Activated naive CD4-positive, alpha-beta T cell treated with anti-CD3 and anti-CD28 coated beads for 36 hours (primary cell): ENCODE measurements at regions not wholly inside any gene's neighbourhood (a gene's known extent, or its start where the extent isn't known, plus 50 kb on each side); places are given as distances from the start of the nearest gene placed in this dataset.
"Not testable (repeated sequence)": the region's sequence is repeated elsewhere in the genome, so short reads cannot be mapped to it uniquely, and the experiment has no call there.

ENCODE experiments used
- CTCF ChIA-PET: fragments of 350-600 bp; sonication (Branson Sonifier 250); formaldehyde crosslinking; loops from one replicate; lab custom pipeline; 2021; ENCODE audit warnings: antibody characterized with exemption; lab: Charles Lee
- DNase-seq: peaks from one replicate; pipeline ENCODE4 v3.0.0-alpha.2; 2020
- H3K27ac Mint-ChIP-seq: one replicate; pipeline ENCODE4 v1.8.0; 2021; ENCODE audit warnings: mild to moderate bottlenecking, mixed read lengths
- H3K27me3 Mint-ChIP-seq: one replicate; pipeline ENCODE4 v1.8.0; 2021; ENCODE audit warnings: low read depth, mixed read lengths
- H3K36me3 Mint-ChIP-seq: one replicate; pipeline ENCODE4 v1.8.0; 2021; ENCODE audit warnings: low read depth, mixed read lengths
- H3K4me1 Mint-ChIP-seq: one replicate; pipeline ENCODE4 v1.8.0; 2021; ENCODE audit warnings: low read depth, mixed read lengths
- H3K4me3 Mint-ChIP-seq: one replicate; pipeline ENCODE4 v1.8.0; 2021; ENCODE audit warnings: mild to moderate bottlenecking, moderate library complexity, mixed read lengths
- H3K9me3 Mint-ChIP-seq: one replicate; pipeline ENCODE4 v1.8.0; 2021; ENCODE audit warnings: mixed read lengths
- intact Hi-C: fragments of 100-400 bp; cut with micrococcal nuclease; formaldehyde crosslinking; loops from one replicate; pipeline ENCODE4 v1.15.1; 2023

GRCh38 chr2:215548714-215549113 is 112.8 kb upstream of the FN1 start:
- DNase-seq: no peak
- peaks cover 2% of the 10 kb centered on the region for H3K27me3 Mint-ChIP-seq
- H3K36me3 Mint-ChIP-seq: no peaks in the 10 kb centered on the region
- no peaks in the 10 kb centered on the region for H3K9me3 Mint-ChIP-seq
- H3K4me1 Mint-ChIP-seq: no peaks in the 10 kb centered on the region
- CTCF ChIA-PET: interaction anchor here (0.7 kb wide), 1 partner anchor 63 kb away, joined by 3 read pairs; no protein-coding TSS in a partner anchor
- H3K27ac Mint-ChIP-seq: no peak overlapping the region
- no peak overlapping the region for H3K4me3 Mint-ChIP-seq
- intact Hi-C loops: no loop called here

GRCh38 chr2:215542690-215543089 is 106.8 kb upstream of the FN1 start:
- H3K4me1 Mint-ChIP-seq: no peaks in the 10 kb centered on the region
- H3K36me3 Mint-ChIP-seq: no peaks in the 10 kb centered on the region
- H3K9me3 Mint-ChIP-seq: no peaks in the 10 kb centered on the region
- no peak for DNase-seq
- H3K27ac Mint-ChIP-seq: no peak overlapping the region
- H3K4me3 Mint-ChIP-seq: no peak overlapping the region
- CTCF ChIA-PET: interaction anchor here (0.5 kb wide), 1 partner anchor 49 kb away, joined by 3 read pairs; no protein-coding TSS in a partner anchor
- intact Hi-C loops: no loop called here
- H3K27me3 Mint-ChIP-seq: peaks cover 2% of the 10 kb centered on the region

- no peaks in the 10 kb centered on the region for H3K36me3 Mint-ChIP-seq
- CTCF ChIA-PET: no interaction called here
- H3K27ac Mint-ChIP-seq: no peak overlapping the region
- H3K9me3 Mint-ChIP-seq: no peaks in the 10 kb centered on the region
- no peak overlapping the region for H3K4me3 Mint-ChIP-seq
- intact Hi-C loops: no loop called here
- no peak for DNase-seq
- no peaks in the 10 kb centered on the region for H3K27me3 Mint-ChIP-seq
- H3K4me1 Mint-ChIP-seq: no peaks in the 10 kb centered on the region
Measured at GRCh38 chr2:215540658-215541057, 104.8 kb upstream of the FN1 start.

DNA sequence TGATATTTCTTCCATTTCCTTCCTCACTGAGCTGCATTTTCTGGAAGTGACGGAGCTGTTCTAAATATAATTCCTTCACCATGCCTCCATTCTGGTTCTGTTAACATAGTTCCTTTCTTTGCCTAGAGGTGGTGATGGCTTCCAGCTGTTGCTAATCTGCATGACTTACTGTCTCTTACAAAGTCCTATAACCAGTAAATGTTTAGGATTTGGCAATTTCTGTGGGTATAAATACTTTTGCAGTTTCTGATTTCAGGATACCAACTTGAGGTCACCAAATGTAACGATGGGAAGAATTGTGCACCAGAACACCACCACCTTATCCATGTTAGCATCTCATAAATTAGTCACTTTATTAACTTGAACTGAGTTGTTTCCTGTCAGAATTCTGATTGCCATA is 101.7 kb upstream of the FN1 start:
- no peak overlapping the region for H3K27ac Mint-ChIP-seq
- no peaks in the 10 kb centered on the region for H3K4me1 Mint-ChIP-seq
- no peak overlapping the region for H3K4me3 Mint-ChIP-seq
- intact Hi-C loops: no loop called here
- H3K27me3 Mint-ChIP-seq: peaks cover 1% of the 10 kb centered on the region
- H3K36me3 Mint-ChIP-seq: no peaks in the 10 kb centered on the region
- DNase-seq: no peak
- CTCF ChIA-PET: interaction anchor here (0.6 kb wide), 1 partner anchor 105 kb away, joined by 3 read pairs; no protein-coding TSS in a partner anchor
- H3K9me3 Mint-ChIP-seq: peaks cover 14% of the 10 kb centered on the region

- H3K27me3 Mint-ChIP-seq: peaks cover 1% of the 10 kb centered on the region
- no peaks in the 10 kb centered on the region for H3K36me3 Mint-ChIP-seq
- H3K27ac Mint-ChIP-seq: no peak overlapping the region
- intact Hi-C loops: no loop called here
- CTCF ChIA-PET: no interaction called here
- H3K4me3 Mint-ChIP-seq: no peak overlapping the region
- H3K9me3 Mint-ChIP-seq: peaks cover 14% of the 10 kb centered on the region
- no peak for DNase-seq
- H3K4me1 Mint-ChIP-seq: no peaks in the 10 kb centered on the region
Measured at GRCh38 chr2:215536510-215536909, 100.6 kb upstream of the FN1 start.

DNA sequence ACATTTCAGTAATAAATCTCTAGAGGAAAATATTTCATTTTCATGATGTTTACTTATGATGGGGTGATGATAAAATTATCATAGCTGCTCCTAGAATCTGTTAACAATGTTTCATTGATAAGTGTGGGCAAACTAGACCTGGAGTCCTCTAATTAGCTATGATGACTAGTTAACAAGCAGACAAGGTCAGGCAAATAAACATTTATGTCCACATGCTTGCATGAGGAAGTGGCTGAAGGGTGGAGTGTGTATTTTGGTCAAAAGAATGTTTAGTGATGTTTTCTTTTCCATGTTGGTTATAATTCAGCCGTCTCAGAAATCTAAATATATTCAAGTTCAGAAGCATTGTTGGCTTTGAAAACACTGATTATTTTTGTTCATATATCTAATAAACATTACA is 99.9 kb upstream of the FN1 start:
- CTCF ChIA-PET: no interaction called here
- intact Hi-C loops: no loop called here
- Mint-ChIP-seq H3K36me3 (no peaks in the 10 kb centered on the region), H3K4me1 (no peaks in the 10 kb centered on the region), H3K9me3 (peaks cover 14% of the 10 kb centered on the region), H3K27me3 (peaks cover 1% of the 10 kb centered on the region), H3K4me3 (no peak overlapping the region), H3K27ac (no peak overlapping the region)
- no peak for DNase-seq

DNA sequence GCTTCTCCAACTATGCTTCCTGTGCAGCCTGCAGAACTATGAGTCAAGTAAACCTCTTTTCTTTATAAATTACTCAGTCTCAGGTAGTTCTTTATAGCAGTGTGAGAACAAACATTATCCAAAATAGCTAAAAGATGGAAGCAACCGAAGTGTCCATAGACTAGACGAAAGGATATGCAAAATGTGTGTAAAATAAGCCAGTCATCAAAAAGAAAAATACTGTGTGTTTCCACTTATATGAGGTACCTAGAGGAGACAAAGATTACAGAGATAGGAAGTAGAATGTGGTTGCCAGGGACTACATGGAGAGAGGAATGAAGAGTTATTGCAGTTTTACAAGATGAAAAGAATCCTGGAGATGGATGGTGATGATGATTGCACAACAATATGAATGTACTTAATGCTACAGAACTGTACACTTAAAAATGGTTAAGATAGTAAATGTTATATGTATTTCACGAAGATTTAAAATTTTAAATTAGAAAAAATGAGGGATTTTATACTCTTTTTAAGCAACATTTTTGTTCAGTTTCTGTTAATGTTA is 99.3 kb upstream of the FN1 start:
- DNase-seq: no peak

DNA sequence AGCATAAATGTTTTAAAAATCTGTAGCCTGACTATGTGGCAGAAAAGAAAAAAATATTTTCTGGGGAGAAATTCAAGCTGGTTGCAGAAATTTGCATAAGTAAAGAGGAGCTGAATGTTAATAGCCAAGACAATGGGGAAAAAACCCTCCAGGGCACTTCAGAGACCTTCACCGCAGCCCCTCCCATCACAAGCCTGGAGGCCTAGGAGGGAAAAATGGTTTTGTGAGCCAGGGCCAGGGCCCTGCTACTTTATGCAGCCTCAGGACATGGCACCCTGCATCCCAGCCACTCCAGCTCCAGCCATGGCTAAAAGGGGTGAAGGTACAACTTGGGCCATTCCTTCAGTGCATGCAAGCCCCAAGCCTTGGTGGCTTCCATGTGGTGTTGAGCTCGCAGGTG is 97.8 kb upstream of the FN1 start:
- peaks cover 14% of the 10 kb centered on the region for H3K9me3 Mint-ChIP-seq
- H3K27me3 Mint-ChIP-seq, DNase-seq, H3K4me3 Mint-ChIP-seq, CTCF ChIA-PET, H3K4me1 Mint-ChIP-seq, H3K27ac Mint-ChIP-seq, intact Hi-C loops, H3K36me3 Mint-ChIP-seq: not testable (repeated sequence)

More for the DNA sequence above, 99.3 kb upstream of the FN1 start:
- Mint-ChIP-seq H3K27me3 (peaks cover 1% of the 10 kb centered on the region), H3K4me1 (no peaks in the 10 kb centered on the region), H3K27ac (no peak overlapping the region), H3K9me3 (peaks cover 14% of the 10 kb centered on the region), H3K4me3 (no peak overlapping the region), H3K36me3 (no peaks in the 10 kb centered on the region)
- CTCF ChIA-PET: no interaction called here
- intact Hi-C loops: no loop called here

DNA sequence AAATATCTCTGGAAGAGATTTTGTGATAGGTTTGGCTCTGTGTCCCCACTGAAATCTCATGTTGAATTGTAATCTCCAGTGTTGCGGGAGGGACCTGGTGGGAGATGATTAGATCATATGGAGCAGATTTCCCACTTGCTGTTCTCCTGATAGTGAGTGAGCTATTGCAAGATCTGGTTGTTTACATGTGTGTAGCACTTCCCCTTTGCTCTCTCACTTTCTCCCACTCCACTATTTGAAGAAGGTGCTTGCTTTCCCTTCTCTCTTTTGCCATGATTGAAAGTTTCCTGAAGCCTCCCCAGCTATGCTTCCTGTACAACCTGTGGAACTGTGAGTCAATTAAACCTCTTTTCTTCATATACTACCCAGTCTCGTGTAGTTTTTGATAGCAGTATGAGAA is 97.0 kb upstream of the FN1 start:
- intact Hi-C loops: no loop called here
- Mint-ChIP-seq H3K4me3 (no peak overlapping the region), H3K27ac (no peak overlapping the region), H3K36me3 (no peaks in the 10 kb centered on the region), H3K27me3 (peaks cover 1% of the 10 kb centered on the region), H3K4me1 (no peaks in the 10 kb centered on the region), H3K9me3 (peaks cover 14% of the 10 kb centered on the region)
- CTCF ChIA-PET: no interaction called here
- DNase-seq: no peak

DNA sequence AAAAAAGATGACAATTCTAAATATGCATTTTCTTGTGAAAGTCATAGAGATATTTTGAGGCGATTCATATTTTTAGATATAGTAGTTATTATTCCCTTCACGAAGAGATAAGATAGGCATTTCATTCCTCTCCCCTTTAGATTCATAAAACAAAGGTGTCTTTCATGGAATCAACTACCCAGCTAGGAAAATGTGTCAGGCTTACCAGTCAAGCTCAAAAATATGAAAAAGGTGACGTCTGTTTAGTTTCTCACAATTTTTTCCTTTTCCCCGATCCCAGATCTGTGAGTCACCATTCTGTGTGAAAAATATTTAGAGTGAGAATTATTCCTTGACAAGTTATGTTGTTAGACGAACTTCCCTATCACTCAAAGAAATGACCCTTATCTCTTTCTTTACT is 95.4 kb upstream of the FN1 start:
- H3K27me3 Mint-ChIP-seq: peaks cover 1% of the 10 kb centered on the region
- H3K4me1 Mint-ChIP-seq: no peaks in the 10 kb centered on the region
- peaks cover 14% of the 10 kb centered on the region for H3K9me3 Mint-ChIP-seq
- no peak for DNase-seq
- intact Hi-C loops: no loop called here
- no peaks in the 10 kb centered on the region for H3K36me3 Mint-ChIP-seq
- H3K4me3 Mint-ChIP-seq: no peak overlapping the region
- CTCF ChIA-PET: no interaction called here
- H3K27ac Mint-ChIP-seq: no peak overlapping the region

- H3K4me1 Mint-ChIP-seq: no peaks in the 10 kb centered on the region
- peaks cover 14% of the 10 kb centered on the region for H3K9me3 Mint-ChIP-seq
- H3K27ac Mint-ChIP-seq: no peak overlapping the region
- H3K27me3 Mint-ChIP-seq: peaks cover 1% of the 10 kb centered on the region
- H3K4me3 Mint-ChIP-seq: no peak overlapping the region
- no peaks in the 10 kb centered on the region for H3K36me3 Mint-ChIP-seq
- CTCF ChIA-PET: no interaction called here
- DNase-seq: no peak
- intact Hi-C loops: no loop called here
Measured at GRCh38 chr2:215530191-215530968, 94.5 kb upstream of the FN1 start.

- intact Hi-C loops: no loop called here
- no peaks in the 10 kb centered on the region for H3K4me1 Mint-ChIP-seq
Measured at GRCh38 chr2:215529271-215529670, 93.4 kb upstream of the FN1 start.

DNA sequence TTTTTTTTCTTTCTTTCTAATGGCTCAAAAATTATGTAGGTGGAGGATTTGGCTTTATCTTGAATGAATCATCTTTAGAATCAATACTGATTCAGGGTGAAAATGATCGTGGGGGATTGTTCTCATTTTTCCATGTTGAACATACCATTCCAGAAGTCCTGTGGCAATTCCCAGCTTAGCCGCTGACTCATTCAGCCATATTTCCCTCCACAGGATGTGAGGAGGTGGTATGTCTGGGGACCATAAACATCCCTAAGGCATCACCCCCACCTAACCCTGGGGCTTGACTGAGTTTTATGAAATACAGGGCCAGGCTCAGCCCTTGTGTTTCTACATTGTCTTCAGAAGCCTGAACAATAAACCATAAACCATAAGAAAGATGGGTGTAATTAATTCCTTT is 92.7 kb upstream of the FN1 start:
- H3K27ac Mint-ChIP-seq: no peak overlapping the region
- intact Hi-C loops: no loop called here
- DNase-seq: no peak
- H3K36me3 Mint-ChIP-seq: no peaks in the 10 kb centered on the region
- H3K9me3 Mint-ChIP-seq: peaks cover 7% of the 10 kb centered on the region
- H3K4me3 Mint-ChIP-seq: no peak overlapping the region
- CTCF ChIA-PET: no interaction called here
- no peaks in the 10 kb centered on the region for H3K27me3 Mint-ChIP-seq
- H3K4me1 Mint-ChIP-seq: no peaks in the 10 kb centered on the region

More at GRCh38 chr2:215529271-215529670, 93.4 kb upstream of the FN1 start:
- H3K36me3 Mint-ChIP-seq: no peaks in the 10 kb centered on the region
- peaks cover 7% of the 10 kb centered on the region for H3K9me3 Mint-ChIP-seq
- no peak overlapping the region for H3K4me3 Mint-ChIP-seq
- H3K27ac Mint-ChIP-seq: no peak overlapping the region
- DNase-seq: no peak
- no peaks in the 10 kb centered on the region for H3K27me3 Mint-ChIP-seq
- CTCF ChIA-PET: interaction anchor here (0.5 kb wide), 1 partner anchor 34 kb away, joined by 4 read pairs; no protein-coding TSS in a partner anchor
